AG10803 (cell line): ENCODE measurements at regions not wholly inside any gene's neighbourhood (a gene's known extent, or its start where the extent isn't known, plus 50 kb on each side); places are given as distances from the start of the nearest gene placed in this dataset.

ENCODE experiments used
- DNase-seq: peaks from one replicate; pipeline ENCODE4 v3.0.0; 2010; ENCODE audit warnings: low read depth
- H3K4me3 ChIP-seq: 2 replicates; pipeline ENCODE4 v1.5.1; 2011; ENCODE audit warnings: mild to moderate bottlenecking, low read length, control low read depth
- CTCF ChIP-seq: conservative IDR thresholded peaks from 2 replicates; pipeline ENCODE4 v1.5.1; 2011; ENCODE audit warnings: mild to moderate bottlenecking, low read length, control low read depth, inconsistent platforms

- no peak for DNase-seq
- no peak for TF ChIP-seq CTCF
- no peak overlapping the region for H3K4me3 ChIP-seq
These were observed 674.9 kb downstream of the SEMA5A start for GRCh38 chr5:8870959-8871355.

GRCh38 chr5:8871446-8871845, 674.4 kb downstream of the SEMA5A start:
- H3K4me3 ChIP-seq = no peak overlapping the region
- DNase-seq = no peak
- TF ChIP-seq CTCF = no peak

GRCh38 chr5:8875722-8876121, 670.2 kb downstream of the SEMA5A start:
- H3K4me3 ChIP-seq = no peak overlapping the region
- TF ChIP-seq CTCF = no peak
- DNase-seq = no peak

GRCh38 chr5:8879248-8879647, 666.6 kb downstream of the SEMA5A start:
- no peak for TF ChIP-seq CTCF
- no peak for DNase-seq
- H3K4me3 ChIP-seq = no peak overlapping the region

- peak; percentile 29; the same call in 1 of the 2 replicates for TF ChIP-seq CTCF
- no peak for DNase-seq
- H3K4me3 ChIP-seq = no peak overlapping the region
These were observed 661.8 kb downstream of the SEMA5A start for GRCh38 chr5:8884029-8884428.

- no peak for TF ChIP-seq CTCF
- no peak overlapping the region for H3K4me3 ChIP-seq
- no peak for DNase-seq
These were observed 652.9 kb downstream of the SEMA5A start for GRCh38 chr5:8892926-8893325.

GRCh38 chr5:8894031-8894430, 651.8 kb downstream of the SEMA5A start:
- no peak for TF ChIP-seq CTCF
- no peak for DNase-seq
- no peak overlapping the region for H3K4me3 ChIP-seq
